ENCODE measurements at regions not wholly inside any gene's neighbourhood (a gene's known extent, or its start where the extent isn't known, plus 50 kb on each side); places are given as distances from the start of the nearest gene placed in this dataset.

DNA sequence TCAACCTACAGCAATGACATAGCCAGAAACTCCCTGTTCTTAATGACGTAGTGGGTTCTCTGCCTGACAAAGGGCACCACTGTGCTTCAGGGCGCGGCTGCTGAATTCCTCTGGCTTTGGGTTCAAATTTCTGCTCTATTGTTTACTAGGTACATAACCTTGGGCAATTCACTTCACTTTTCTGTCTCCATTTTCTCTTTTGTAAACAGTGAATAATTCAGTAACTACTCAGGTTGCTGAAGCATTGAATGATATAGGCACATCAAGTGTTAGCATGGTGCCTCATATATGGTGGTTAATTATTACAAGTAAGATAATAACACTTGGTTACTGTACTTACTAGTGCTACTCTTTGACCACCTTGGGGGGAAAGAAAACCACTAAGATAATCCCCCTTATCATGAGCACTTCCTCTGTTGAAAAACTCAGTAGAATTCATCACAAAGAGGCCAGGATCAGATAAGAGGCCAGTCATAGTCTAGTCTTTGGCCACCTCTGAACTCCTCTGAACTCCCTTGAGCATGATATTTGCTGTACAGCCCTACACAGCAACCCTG lies 92.0 kb upstream of the AHR start:
- no peak overlapping the region for H2AFZ ChIP-seq (ENCODE audit: control insufficient read depth, low read depth, low read length)
- SMC1A ChIA-PET (ENCODE audit: uncharacterized antibody, unreplicated experiment) = interaction anchor here (1.0 kb wide), 1 partner anchor 17 kb away, joined by 3 read pairs; no protein-coding TSS in a partner anchor
- no peaks in the 10 kb centered on the region for H3K9me3 ChIP-seq (replicated peaks; ENCODE audit: control insufficient read depth, insufficient read depth, low read length)
- no peak overlapping the region for H3K4me2 ChIP-seq (ENCODE audit: control insufficient read depth, insufficient read depth)
- intact Hi-C loops (cut with micrococcal nuclease; ENCODE audit: unreplicated experiment) (no loop called here), in situ Hi-C loops (cut with MboI) (no loop called here)
- FAIRE-seq (no peak), DNase-seq (ENCODE audit: low read depth, low spot score) (no peak), ATAC-seq (peak; percentile 89)
- 95% methylated on average over 3 of the region's 3 CpGs for WGBS (ENCODE audit: insufficient coverage, insufficient replicate concordance, low lambda C conversion rate, missing lambda C conversion rate)
- H3K4me3 ChIP-seq = no peak overlapping the region
- no peaks in the 10 kb centered on the region for H3K79me2 ChIP-seq (ENCODE audit: control insufficient read depth, insufficient read depth, low read length)
- no peaks in the 10 kb centered on the region for H3K4me1 ChIP-seq (ENCODE audit: control insufficient read depth, insufficient read depth, low read length)
- H3K36me3 ChIP-seq (ENCODE audit: control insufficient read depth in 2 of 2, insufficient read depth in 2 of 2, low read length in 1 of 2) = no peaks in the 10 kb centered on the region
- BruUV-seq (replicated peaks) = no TSS peak
- RAD21 ChIA-PET (ENCODE audit: unreplicated experiment) = no interaction called here
- CTCF ChIA-PET = no interaction called here
- no peak overlapping the region for H3K9ac ChIP-seq (ENCODE audit: control insufficient read depth, insufficient read depth, low read length)
- H3K27ac ChIP-seq (ENCODE audit: control insufficient read depth, insufficient read depth) = no peak overlapping the region
- no peaks in the 10 kb centered on the region for H3K27me3 ChIP-seq (replicated peaks in 1 of 2; ENCODE audit: control insufficient read depth in 2 of 2, insufficient read depth in 2 of 2, low read length in 1 of 2)
- POLR2A ChIA-PET = no interaction called here
- H4K20me1 ChIP-seq (ENCODE audit: control insufficient read depth, insufficient read depth) = no peaks in the 10 kb centered on the region
- TF ChIP-seq CREB1 (IDR thresholded peaks at IDR 0.05; ENCODE audit: low read depth) = no peak
- no peak for TF ChIP-seq LARP7 (IDR thresholded peaks at IDR 0.05)
- TF ChIP-seq, protein P1, sequence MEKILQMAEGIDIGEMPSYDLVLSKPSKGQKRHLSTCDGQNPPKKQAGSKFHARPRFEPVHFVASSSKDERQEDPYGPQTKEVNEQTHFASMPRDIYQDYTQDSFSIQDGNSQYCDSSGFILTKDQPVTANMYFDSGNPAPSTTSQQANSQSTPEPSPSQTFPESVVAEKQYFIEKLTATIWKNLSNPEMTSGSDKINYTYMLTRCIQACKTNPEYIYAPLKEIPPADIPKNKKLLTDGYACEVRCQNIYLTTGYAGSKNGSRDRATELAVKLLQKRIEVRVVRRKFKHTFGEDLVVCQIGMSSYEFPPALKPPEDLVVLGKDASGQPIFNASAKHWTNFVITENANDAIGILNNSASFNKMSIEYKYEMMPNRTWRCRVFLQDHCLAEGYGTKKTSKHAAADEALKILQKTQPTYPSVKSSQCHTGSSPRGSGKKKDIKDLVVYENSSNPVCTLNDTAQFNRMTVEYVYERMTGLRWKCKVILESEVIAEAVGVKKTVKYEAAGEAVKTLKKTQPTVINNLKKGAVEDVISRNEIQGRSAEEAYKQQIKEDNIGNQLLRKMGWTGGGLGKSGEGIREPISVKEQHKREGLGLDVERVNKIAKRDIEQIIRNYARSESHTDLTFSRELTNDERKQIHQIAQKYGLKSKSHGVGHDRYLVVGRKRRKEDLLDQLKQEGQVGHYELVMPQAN (conservative IDR thresholded peaks at IDR 0.05) = no peak
- no peak for TF ChIP-seq ASH2L (IDR thresholded peaks at IDR 0.05; ENCODE audit: borderline replicate concordance, low read depth)
- no peak for TF ChIP-seq POLR2A (IDR thresholded peaks at IDR 0.05; ENCODE audit: low read depth, low read length)
- TF ChIP-seq RCOR1 (conservative IDR thresholded peaks at IDR 0.05; ENCODE audit: low read depth, low read length) = no peak
- TF ChIP-seq PAX5 (IDR thresholded peaks at IDR 0.05; ENCODE audit: borderline replicate concordance, low read depth, low read length) = no peak
- no peak for TF ChIP-seq SRF (IDR thresholded peaks at IDR 0.05; ENCODE audit: low read depth in 2 of 2, low read length in 2 of 2)
- TF ChIP-seq CBFB (IDR thresholded peaks at IDR 0.05; ENCODE audit: low read depth) = no peak
- TF ChIP-seq GABPA (IDR thresholded peaks at IDR 0.05; ENCODE audit: low read depth) = no peak
- TF ChIP-seq HDGF (IDR thresholded peaks at IDR 0.05) = no peak
- TF ChIP-seq NFXL1 (IDR thresholded peaks at IDR 0.05; ENCODE audit: borderline replicate concordance) = no peak
- TF ChIP-seq, protein P2, sequence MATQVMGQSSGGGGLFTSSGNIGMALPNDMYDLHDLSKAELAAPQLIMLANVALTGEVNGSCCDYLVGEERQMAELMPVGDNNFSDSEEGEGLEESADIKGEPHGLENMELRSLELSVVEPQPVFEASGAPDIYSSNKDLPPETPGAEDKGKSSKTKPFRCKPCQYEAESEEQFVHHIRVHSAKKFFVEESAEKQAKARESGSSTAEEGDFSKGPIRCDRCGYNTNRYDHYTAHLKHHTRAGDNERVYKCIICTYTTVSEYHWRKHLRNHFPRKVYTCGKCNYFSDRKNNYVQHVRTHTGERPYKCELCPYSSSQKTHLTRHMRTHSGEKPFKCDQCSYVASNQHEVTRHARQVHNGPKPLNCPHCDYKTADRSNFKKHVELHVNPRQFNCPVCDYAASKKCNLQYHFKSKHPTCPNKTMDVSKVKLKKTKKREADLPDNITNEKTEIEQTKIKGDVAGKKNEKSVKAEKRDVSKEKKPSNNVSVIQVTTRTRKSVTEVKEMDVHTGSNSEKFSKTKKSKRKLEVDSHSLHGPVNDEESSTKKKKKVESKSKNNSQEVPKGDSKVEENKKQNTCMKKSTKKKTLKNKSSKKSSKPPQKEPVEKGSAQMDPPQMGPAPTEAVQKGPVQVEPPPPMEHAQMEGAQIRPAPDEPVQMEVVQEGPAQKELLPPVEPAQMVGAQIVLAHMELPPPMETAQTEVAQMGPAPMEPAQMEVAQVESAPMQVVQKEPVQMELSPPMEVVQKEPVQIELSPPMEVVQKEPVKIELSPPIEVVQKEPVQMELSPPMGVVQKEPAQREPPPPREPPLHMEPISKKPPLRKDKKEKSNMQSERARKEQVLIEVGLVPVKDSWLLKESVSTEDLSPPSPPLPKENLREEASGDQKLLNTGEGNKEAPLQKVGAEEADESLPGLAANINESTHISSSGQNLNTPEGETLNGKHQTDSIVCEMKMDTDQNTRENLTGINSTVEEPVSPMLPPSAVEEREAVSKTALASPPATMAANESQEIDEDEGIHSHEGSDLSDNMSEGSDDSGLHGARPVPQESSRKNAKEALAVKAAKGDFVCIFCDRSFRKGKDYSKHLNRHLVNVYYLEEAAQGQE (IDR thresholded peaks at IDR 0.05; ENCODE audit: low read depth, low read length) = no peak
- peak; percentile 59; the same call in 1 of the 2 replicates for TF ChIP-seq ATF7 (IDR thresholded peaks at IDR 0.05; ENCODE audit: low read depth)
- TF ChIP-seq EZH2 (IDR thresholded peaks at IDR 0.05; ENCODE audit: borderline replicate concordance, control insufficient read depth, low read depth, low read length) = no peak
- no peak for TF ChIP-seq SMAD1 (IDR thresholded peaks at IDR 0.05; ENCODE audit: low read depth, partially characterized antibody)
- TF ChIP-seq TCF3 (IDR thresholded peaks at IDR 0.05; ENCODE audit: borderline replicate concordance, insufficient read depth, low read depth, low read length) = no peak
- no peak for TF ChIP-seq ZNF24 (IDR thresholded peaks at IDR 0.05)
- no peak for TF ChIP-seq SREBF1 (IDR thresholded peaks at IDR 0.05; ENCODE audit: low read length)
- no peak for TF ChIP-seq FOS (IDR thresholded peaks at IDR 0.05; ENCODE audit: borderline replicate concordance, extremely low read depth, insufficient read length)
- no peak for TF ChIP-seq SUZ12 (IDR thresholded peaks at IDR 0.05; ENCODE audit: unreplicated experiment)
- TF ChIP-seq DPF2 (IDR thresholded peaks at IDR 0.05) = 0 out of 2 replicates have a peak, but pooled peaks have one; percentile 29
- peak; percentile 57; the same call in 1 of the 2 replicates for TF ChIP-seq SPI1 (IDR thresholded peaks at IDR 0.05; ENCODE audit: borderline replicate concordance, insufficient read depth, low read depth, low read length)
